ENCODE measurements at regions not wholly inside any gene's neighbourhood (a gene's known extent, or its start where the extent isn't known, plus 50 kb on each side); places are given as distances from the start of the nearest gene placed in this dataset.

- Histone ChIP-seq H3K27ac (ENCODE audit: low read length) (no peak overlapping the region), H3K4me1 (ENCODE audit: control insufficient read depth in 1 of 2, extremely low read depth in 1 of 2, insufficient read depth in 2 of 2, low read length in 2 of 2) (no peaks in the 10 kb centered on the region), H3K9me3 (no peaks in the 10 kb centered on the region), H3K27me3 (replicated peaks in 1 of 2; ENCODE audit: control insufficient read depth in 2 of 2, extremely low read depth in 1 of 2, insufficient read depth in 2 of 2, low read length in 1 of 2) (no peaks in the 10 kb centered on the region), H3K4me3 (ENCODE audit: control insufficient read depth in 1 of 2, extremely low read depth in 1 of 2, low read length in 1 of 2) (no peak overlapping the region), H3K36me3 (ENCODE audit: control insufficient read depth in 2 of 2, extremely low read depth in 1 of 2, insufficient read depth in 1 of 2, low read length in 1 of 2) (no peaks in the 10 kb centered on the region)
- no peaks in the 10 kb centered on the region for H3K27me3 Mint-ChIP-seq
- ChIA-PET POLR2A (no interaction called here), CTCF (no interaction called here)
- no peak overlapping the region for H3K4me3 Mint-ChIP-seq
- no peaks in the 10 kb centered on the region for H3K36me3 Mint-ChIP-seq
- no peak overlapping the region for H3K27ac Mint-ChIP-seq
- H3K9me3 Mint-ChIP-seq: peaks cover 14 to 35% (median 19%) of the 10 kb centered on the region in 3 donors
- H3K4me1 Mint-ChIP-seq: no peaks in the 10 kb centered on the region
- DNase-seq (no peak), ATAC-seq (replicated peaks in 1 of 4) (no peak)
- WGBS (ENCODE audit: insufficient coverage): 82% methylated on average over 3 of the region's 4 CpGs
Observed at GRCh38 chr3:82707035-82707434, 945.6 kb upstream of the GBE1 start.

DNA sequence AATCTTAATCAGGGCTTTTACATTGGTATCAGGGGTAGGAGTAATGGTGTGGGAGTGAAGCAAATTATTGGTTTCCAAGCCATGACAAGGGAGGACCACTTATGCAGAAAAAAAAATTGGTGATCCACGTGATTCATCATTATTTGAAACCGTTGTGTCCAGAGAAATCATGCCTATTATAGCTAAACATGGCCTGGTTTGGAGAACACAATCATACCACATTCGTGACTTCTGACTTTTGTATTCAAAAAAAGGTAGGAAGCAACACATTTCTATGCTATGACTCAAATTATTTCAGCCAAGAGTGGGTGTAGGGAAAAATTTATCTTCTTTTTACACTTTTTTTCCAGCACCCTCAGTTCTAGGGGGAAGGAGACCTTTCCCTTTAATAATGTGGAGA is 924.3 kb upstream of the GBE1 start:
- Histone ChIP-seq H3K27me3 (replicated peaks in 1 of 2; ENCODE audit: control insufficient read depth in 2 of 2, extremely low read depth in 1 of 2, insufficient read depth in 2 of 2, low read length in 1 of 2) (no peaks in the 10 kb centered on the region), H3K4me1 (ENCODE audit: control insufficient read depth in 1 of 2, extremely low read depth in 1 of 2, insufficient read depth in 2 of 2, low read length in 2 of 2) (no peaks in the 10 kb centered on the region), H3K36me3 (ENCODE audit: control insufficient read depth in 2 of 2, extremely low read depth in 1 of 2, insufficient read depth in 1 of 2, low read length in 1 of 2) (no peaks in the 10 kb centered on the region), H3K9me3 (no peaks in the 10 kb centered on the region), H3K27ac (ENCODE audit: low read length) (no peak overlapping the region), H3K4me3 (ENCODE audit: control insufficient read depth in 1 of 2, extremely low read depth in 1 of 2, low read length in 1 of 2) (no peak overlapping the region)
- Mint-ChIP-seq H3K27me3 (no peaks in the 10 kb centered on the region), H3K4me1 (no peaks in the 10 kb centered on the region), H3K9me3 (peaks cover 11 to 21% (median 16%) of the 10 kb centered on the region in 3 donors), H3K27ac (no peak overlapping the region), H3K36me3 (no peaks in the 10 kb centered on the region), H3K4me3 (no peak overlapping the region)
- ChIA-PET POLR2A (no interaction called here), CTCF (no interaction called here)
- ATAC-seq (replicated peaks in 1 of 4): no peak
- no peak for DNase-seq
- no CpG with 5 or more reads among the region's 3 CpGs for WGBS (ENCODE audit: insufficient coverage)

DNA sequence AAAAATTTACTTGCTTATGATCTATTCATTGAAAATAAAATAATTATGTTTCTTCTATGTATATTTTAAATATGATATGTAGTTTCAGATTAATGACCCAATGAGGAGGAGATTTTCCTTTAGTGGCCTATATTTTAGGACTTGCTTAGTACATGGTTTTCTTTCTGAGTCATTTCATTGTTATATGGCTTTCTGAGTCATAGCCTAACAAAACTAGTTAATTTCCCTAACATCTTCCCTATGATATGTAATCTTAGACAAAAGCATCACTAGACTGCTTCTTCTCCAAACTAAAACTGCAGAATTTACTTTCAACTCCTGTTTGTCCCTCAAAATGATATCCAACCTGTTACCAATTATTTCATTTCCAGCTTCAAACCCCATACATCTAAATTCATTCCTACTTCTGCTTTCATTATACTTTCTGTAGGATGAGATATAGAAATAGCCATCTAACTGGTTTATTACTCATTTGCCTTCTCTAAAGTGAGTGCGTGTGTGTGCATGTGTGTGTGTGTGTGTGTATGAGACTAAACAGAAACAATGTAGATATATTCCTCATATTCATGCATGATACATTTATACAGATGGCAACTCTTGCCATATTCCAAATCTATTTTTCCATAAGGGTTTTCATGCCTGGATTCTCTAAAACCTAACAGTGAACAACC is 915.0 kb upstream of the GBE1 start:
- no peak for ATAC-seq (replicated peaks in 1 of 4)
- Mint-ChIP-seq H3K4me3 (no peak overlapping the region), H3K4me1 (no peaks in the 10 kb centered on the region), H3K27me3 (no peaks in the 10 kb centered on the region), H3K36me3 (no peaks in the 10 kb centered on the region), H3K27ac (no peak overlapping the region), H3K9me3 (peaks cover 0 to 18% (median 9%) of the 10 kb centered on the region in 3 donors)
- POLR2A ChIA-PET: no interaction called here
- Histone ChIP-seq H3K36me3 (ENCODE audit: control insufficient read depth in 2 of 2, extremely low read depth in 1 of 2, insufficient read depth in 1 of 2, low read length in 1 of 2) (no peaks in the 10 kb centered on the region), H3K27ac (ENCODE audit: low read length) (no peak overlapping the region), H3K27me3 (replicated peaks in 1 of 2; ENCODE audit: control insufficient read depth in 2 of 2, extremely low read depth in 1 of 2, insufficient read depth in 2 of 2, low read length in 1 of 2) (no peaks in the 10 kb centered on the region), H3K4me3 (ENCODE audit: control insufficient read depth in 1 of 2, extremely low read depth in 1 of 2, low read length in 1 of 2) (no peak overlapping the region), H3K4me1 (ENCODE audit: control insufficient read depth in 1 of 2, extremely low read depth in 1 of 2, insufficient read depth in 2 of 2, low read length in 2 of 2) (no peaks in the 10 kb centered on the region), H3K9me3 (no peaks in the 10 kb centered on the region)
- CTCF ChIA-PET: no interaction called here
- no peak for DNase-seq
- WGBS (ENCODE audit: insufficient coverage): no CpG with 5 or more reads among the region's 1 CpG

- Mint-ChIP-seq H3K4me1 (no peaks in the 10 kb centered on the region), H3K27ac (no peak overlapping the region), H3K27me3 (no peaks in the 10 kb centered on the region), H3K9me3 (peaks cover 0 to 17% (median 14%) of the 10 kb centered on the region in 3 donors), H3K36me3 (no peaks in the 10 kb centered on the region), H3K4me3 (no peak overlapping the region)
- Histone ChIP-seq H3K4me3 (ENCODE audit: control insufficient read depth in 1 of 2, extremely low read depth in 1 of 2, low read length in 1 of 2) (no peak overlapping the region), H3K4me1 (ENCODE audit: control insufficient read depth in 1 of 2, extremely low read depth in 1 of 2, insufficient read depth in 2 of 2, low read length in 2 of 2) (no peaks in the 10 kb centered on the region), H3K27ac (ENCODE audit: low read length) (no peak overlapping the region), H3K36me3 (ENCODE audit: control insufficient read depth in 2 of 2, extremely low read depth in 1 of 2, insufficient read depth in 1 of 2, low read length in 1 of 2) (no peaks in the 10 kb centered on the region), H3K9me3 (no peaks in the 10 kb centered on the region), H3K27me3 (replicated peaks in 1 of 2; ENCODE audit: control insufficient read depth in 2 of 2, extremely low read depth in 1 of 2, insufficient read depth in 2 of 2, low read length in 1 of 2) (no peaks in the 10 kb centered on the region)
- ChIA-PET POLR2A (no interaction called here), CTCF (no interaction called here)
- WGBS (ENCODE audit: insufficient coverage): no CpG with 5 or more reads among the region's 2 CpGs
- ATAC-seq (replicated peaks in 1 of 4) (no peak), DNase-seq (no peak)
Observed at GRCh38 chr3:82672966-82673365, 911.5 kb upstream of the GBE1 start.

- H3K4me3 ChIP-seq (ENCODE audit: control insufficient read depth in 1 of 2, extremely low read depth in 1 of 2, low read length in 1 of 2): no peak overlapping the region
- no peak overlapping the region for H3K27ac ChIP-seq (ENCODE audit: low read length)
- H3K4me1 ChIP-seq (ENCODE audit: control insufficient read depth in 1 of 2, extremely low read depth in 1 of 2, insufficient read depth in 2 of 2, low read length in 2 of 2): no peaks in the 10 kb centered on the region
- WGBS (ENCODE audit: insufficient coverage): no CpG with 5 or more reads among the region's 1 CpG
- H3K4me1 Mint-ChIP-seq: no peaks in the 10 kb centered on the region
- POLR2A ChIA-PET: no interaction called here
- peaks cover 5 to 12% (median 9%) of the 10 kb centered on the region in 3 donors for H3K9me3 Mint-ChIP-seq
- no peaks in the 10 kb centered on the region for H3K36me3 ChIP-seq (ENCODE audit: control insufficient read depth in 2 of 2, extremely low read depth in 1 of 2, insufficient read depth in 1 of 2, low read length in 1 of 2)
- no peaks in the 10 kb centered on the region for H3K9me3 ChIP-seq
- no peak overlapping the region for H3K27ac Mint-ChIP-seq
- no peaks in the 10 kb centered on the region for H3K27me3 ChIP-seq (replicated peaks in 1 of 2; ENCODE audit: control insufficient read depth in 2 of 2, extremely low read depth in 1 of 2, insufficient read depth in 2 of 2, low read length in 1 of 2)
- ATAC-seq (replicated peaks in 1 of 4): no peak
- no peaks in the 10 kb centered on the region for H3K36me3 Mint-ChIP-seq
- no peak for DNase-seq
- no peak overlapping the region for H3K4me3 Mint-ChIP-seq
- CTCF ChIA-PET: no interaction called here
- H3K27me3 Mint-ChIP-seq: no peaks in the 10 kb centered on the region
Observed at GRCh38 chr3:82671466-82671865, 910.0 kb upstream of the GBE1 start.

DNA sequence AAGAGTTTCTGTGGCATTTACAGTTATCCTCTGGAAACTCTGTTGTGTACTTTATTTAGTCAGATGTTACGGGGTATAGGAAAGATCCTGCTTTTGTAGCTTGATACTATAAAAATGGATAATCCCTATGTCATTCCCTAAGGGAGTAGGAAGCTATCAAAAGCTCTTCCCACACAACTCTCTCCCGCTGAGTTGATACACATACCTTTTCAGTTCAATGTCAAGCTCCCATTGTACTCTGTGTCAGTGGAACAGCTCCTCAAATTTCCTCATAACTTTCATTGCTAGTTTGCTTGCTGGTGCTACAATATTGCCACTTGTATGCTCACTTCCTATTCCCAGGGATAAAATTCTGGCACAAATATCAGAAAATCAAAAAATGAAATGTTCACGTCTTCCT is 893.3 kb upstream of the GBE1 start:
- Histone ChIP-seq H3K9me3 (no peaks in the 10 kb centered on the region), H3K27ac (ENCODE audit: low read length) (no peak overlapping the region), H3K4me1 (ENCODE audit: control insufficient read depth in 1 of 2, extremely low read depth in 1 of 2, insufficient read depth in 2 of 2, low read length in 2 of 2) (no peaks in the 10 kb centered on the region), H3K4me3 (ENCODE audit: control insufficient read depth in 1 of 2, extremely low read depth in 1 of 2, low read length in 1 of 2) (no peak overlapping the region), H3K27me3 (replicated peaks in 1 of 2; ENCODE audit: control insufficient read depth in 2 of 2, extremely low read depth in 1 of 2, insufficient read depth in 2 of 2, low read length in 1 of 2) (no peaks in the 10 kb centered on the region), H3K36me3 (ENCODE audit: control insufficient read depth in 2 of 2, extremely low read depth in 1 of 2, insufficient read depth in 1 of 2, low read length in 1 of 2) (no peaks in the 10 kb centered on the region)
- ChIA-PET CTCF (no interaction called here), POLR2A (no interaction called here)
- Mint-ChIP-seq H3K27ac (no peak overlapping the region), H3K36me3 (no peaks in the 10 kb centered on the region), H3K4me3 (no peak overlapping the region), H3K4me1 (no peaks in the 10 kb centered on the region), H3K9me3 (peaks cover 4 to 19% (median 15%) of the 10 kb centered on the region in 3 donors), H3K27me3 (no peaks in the 10 kb centered on the region)
- ATAC-seq (replicated peaks in 1 of 4) (no peak), DNase-seq (no peak)
- WGBS (ENCODE audit: insufficient coverage): no CpG with 5 or more reads among the region's 3 CpGs

DNA sequence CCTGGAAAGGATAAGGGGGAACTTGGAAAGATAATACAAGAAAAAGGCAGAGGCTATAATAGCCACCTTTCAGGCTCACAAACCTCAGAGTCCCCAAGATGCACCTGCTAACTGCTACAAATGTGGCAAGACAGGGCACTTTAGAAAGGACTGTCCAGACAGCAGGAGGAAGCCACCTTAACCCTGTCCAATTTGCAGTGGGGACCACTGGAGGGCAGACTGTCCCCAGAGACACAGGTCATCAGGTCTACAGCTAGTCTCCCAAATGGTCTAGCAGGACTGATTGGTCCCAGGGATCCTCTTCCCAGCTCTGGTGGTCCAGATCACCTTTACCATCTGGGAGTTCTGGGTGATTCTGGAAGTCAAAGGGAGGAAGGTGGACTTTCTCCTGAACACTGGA is 882.5 kb upstream of the GBE1 start:
- no peak for ATAC-seq (replicated peaks in 1 of 4)

More for the DNA sequence above, 882.5 kb upstream of the GBE1 start:
- H3K36me3 ChIP-seq (ENCODE audit: control insufficient read depth in 2 of 2, extremely low read depth in 1 of 2, insufficient read depth in 1 of 2, low read length in 1 of 2): no peaks in the 10 kb centered on the region
- H3K27me3 ChIP-seq (replicated peaks in 1 of 2; ENCODE audit: control insufficient read depth in 2 of 2, extremely low read depth in 1 of 2, insufficient read depth in 2 of 2, low read length in 1 of 2): no peaks in the 10 kb centered on the region
- Mint-ChIP-seq H3K27me3 (no peaks in the 10 kb centered on the region), H3K36me3 (no peaks in the 10 kb centered on the region), H3K9me3 (peaks cover 8 to 15% (median 11%) of the 10 kb centered on the region in 3 donors), H3K4me1 (no peaks in the 10 kb centered on the region), H3K27ac (no peak overlapping the region), H3K4me3 (no peak overlapping the region)
- CTCF ChIA-PET: no interaction called here
- H3K9me3 ChIP-seq: no peaks in the 10 kb centered on the region
- POLR2A ChIA-PET: interaction anchor here in 1 of 2 donors (0.6 kb wide), 1 partner anchor 470 kb away, joined by 3 read pairs; no protein-coding TSS in a partner anchor
- H3K27ac ChIP-seq (ENCODE audit: low read length): no peak overlapping the region
- no peak for DNase-seq
- H3K4me1 ChIP-seq (ENCODE audit: control insufficient read depth in 1 of 2, extremely low read depth in 1 of 2, insufficient read depth in 2 of 2, low read length in 2 of 2): no peaks in the 10 kb centered on the region
- H3K4me3 ChIP-seq (ENCODE audit: control insufficient read depth in 1 of 2, extremely low read depth in 1 of 2, low read length in 1 of 2): no peak overlapping the region
